Stimulated activated CD8-positive, alpha-beta memory T cell treated with anti-CD3 and anti-CD28 coated beads, Interleukin-7, amount 100 ng/mL, for 1 hour (primary cell): ENCODE measurements at regions not wholly inside any gene's neighbourhood (a gene's known extent, or its start where the extent isn't known, plus 50 kb on each side); places are given as distances from the start of the nearest gene placed in this dataset.
"Not testable (repeated sequence)": the region's sequence is repeated elsewhere in the genome, so short reads cannot be mapped to it uniquely, and the experiment has no call there.

ENCODE experiments used
- DNase-seq, 2 donors: peaks; one replicate each; pipeline ENCODE4 v3.0.0-alpha.2; 2020; ENCODE audit warnings: low read depth in 2 of 2

GRCh38 chr10:35794703-35795102, 152.6 kb upstream of the FZD8 start:
- no peak for DNase-seq

GRCh38 chr10:35792291-35792690, 150.2 kb upstream of the FZD8 start:
- DNase-seq = no peak

GRCh38 chr10:35789996-35790395, 147.9 kb upstream of the FZD8 start:
- no peak for DNase-seq

- DNase-seq = no peak
Measured at GRCh38 chr10:35784751-35785150, 142.7 kb upstream of the FZD8 start.

- DNase-seq = no peak
Measured at GRCh38 chr10:35783305-35783838, 141.3 kb upstream of the FZD8 start.

- DNase-seq = no peak
Measured at GRCh38 chr10:35781643-35782035, 139.5 kb upstream of the FZD8 start.

- no peak for DNase-seq
Measured at GRCh38 chr10:35780970-35781642, 139.0 kb upstream of the FZD8 start.

- no peak for DNase-seq
Measured at GRCh38 chr10:35778306-35778705, 136.2 kb upstream of the FZD8 start.

GRCh38 chr10:35776557-35776956, 134.5 kb upstream of the FZD8 start:
- DNase-seq = not testable (repeated sequence)

- no peak for DNase-seq
Measured at GRCh38 chr10:35774109-35774508, 132.0 kb upstream of the FZD8 start.

GRCh38 chr10:35770817-35771355, 128.8 kb upstream of the FZD8 start:
- no peak for DNase-seq

- no peak for DNase-seq
Measured at GRCh38 chr10:35769795-35770194, 127.7 kb upstream of the FZD8 start.

- no peak for DNase-seq
Measured at GRCh38 chr10:35768731-35769130, 126.6 kb upstream of the FZD8 start.

GRCh38 chr10:35768011-35768410, 125.9 kb upstream of the FZD8 start:
- DNase-seq = no peak

- DNase-seq = no peak
Measured at GRCh38 chr10:35765996-35766395, 123.9 kb upstream of the FZD8 start.

- DNase-seq = no peak
Measured at GRCh38 chr10:35765066-35765527, 123.0 kb upstream of the FZD8 start.

- no peak for DNase-seq
Measured at GRCh38 chr10:35762311-35763030, 120.4 kb upstream of the FZD8 start.

GRCh38 chr10:35758076-35758475, 116.0 kb upstream of the FZD8 start:
- DNase-seq = no peak

- DNase-seq = no peak
Measured at GRCh38 chr10:35754519-35754918, 112.4 kb upstream of the FZD8 start.

- no peak for DNase-seq
Measured at GRCh38 chr10:35752469-35753461, 110.7 kb upstream of the FZD8 start.

- no peak for DNase-seq
Measured at GRCh38 chr10:35751347-35751746, 109.3 kb upstream of the FZD8 start.

- DNase-seq = no peak
Measured at GRCh38 chr10:35749230-35749629, 107.1 kb upstream of the FZD8 start.
